ENCODE measurements at regions not wholly inside any gene's neighbourhood (a gene's known extent, or its start where the extent isn't known, plus 50 kb on each side); places are given as distances from the start of the nearest gene placed in this dataset.
"Not testable (repeated sequence)": the region's sequence is repeated elsewhere in the genome, so short reads cannot be mapped to it uniquely, and the experiment has no call there.

DNA sequence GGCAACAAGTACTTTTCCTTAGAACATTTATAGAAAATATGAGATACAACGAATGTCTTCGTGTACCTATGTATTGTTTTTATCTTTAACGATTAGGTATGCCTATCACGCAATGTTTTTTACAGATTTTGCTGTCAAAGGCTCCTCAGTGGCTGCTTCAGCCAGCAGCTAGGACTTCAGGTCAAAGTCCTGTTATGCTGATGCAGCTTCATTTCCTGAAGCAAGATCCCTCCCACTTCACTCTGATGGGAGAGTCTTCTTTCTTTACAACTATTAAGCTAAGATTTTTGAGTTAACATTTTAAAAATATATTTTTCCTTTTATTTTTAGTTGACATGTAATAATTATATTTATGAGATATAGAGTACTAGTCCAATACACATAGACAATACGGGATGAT is 120.7 kb upstream of the POTEB2 start:
- TF ChIP-seq, protein P1, sequence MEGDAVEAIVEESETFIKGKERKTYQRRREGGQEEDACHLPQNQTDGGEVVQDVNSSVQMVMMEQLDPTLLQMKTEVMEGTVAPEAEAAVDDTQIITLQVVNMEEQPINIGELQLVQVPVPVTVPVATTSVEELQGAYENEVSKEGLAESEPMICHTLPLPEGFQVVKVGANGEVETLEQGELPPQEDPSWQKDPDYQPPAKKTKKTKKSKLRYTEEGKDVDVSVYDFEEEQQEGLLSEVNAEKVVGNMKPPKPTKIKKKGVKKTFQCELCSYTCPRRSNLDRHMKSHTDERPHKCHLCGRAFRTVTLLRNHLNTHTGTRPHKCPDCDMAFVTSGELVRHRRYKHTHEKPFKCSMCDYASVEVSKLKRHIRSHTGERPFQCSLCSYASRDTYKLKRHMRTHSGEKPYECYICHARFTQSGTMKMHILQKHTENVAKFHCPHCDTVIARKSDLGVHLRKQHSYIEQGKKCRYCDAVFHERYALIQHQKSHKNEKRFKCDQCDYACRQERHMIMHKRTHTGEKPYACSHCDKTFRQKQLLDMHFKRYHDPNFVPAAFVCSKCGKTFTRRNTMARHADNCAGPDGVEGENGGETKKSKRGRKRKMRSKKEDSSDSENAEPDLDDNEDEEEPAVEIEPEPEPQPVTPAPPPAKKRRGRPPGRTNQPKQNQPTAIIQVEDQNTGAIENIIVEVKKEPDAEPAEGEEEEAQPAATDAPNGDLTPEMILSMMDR (IDR thresholded peaks at IDR 0.05) = not testable (repeated sequence)
- not testable (repeated sequence) for TF ChIP-seq POLR2A (IDR thresholded peaks at IDR 0.05)

Data from heart left ventricle (tissue), 13 donors.